Spleen (tissue), 11 donors: ENCODE measurements at regions not wholly inside any gene's neighbourhood (a gene's known extent, or its start where the extent isn't known, plus 50 kb on each side); places are given as distances from the start of the nearest gene placed in this dataset.
"Not testable (repeated sequence)": the region's sequence is repeated elsewhere in the genome, so short reads cannot be mapped to it uniquely, and the experiment has no call there.

Experiments
- DNase-seq: peaks from one replicate; pipeline ENCODE4 v3.0.0-alpha.2; 2020
- H3K27ac ChIP-seq, 8 donors: fragments of 200-600 bp; sonication (generic) in 7 of 8; 1 replicate in 4 of 8; 2 replicates in 4 of 8; pipeline versions ENCODE4 v1.5.0 to v1.8.0; 2016 to 2021; ENCODE audit warnings: inconsistent platforms in 4 of 8, mild to moderate bottlenecking in 4 of 8, moderate library complexity in 1 of 8
- H3K27me3 ChIP-seq, 7 donors: fragments of 200-600 bp; sonication (generic) in 6 of 7; replicated peaks in 1 of 7; 1 replicate in 4 of 7; 2 replicates in 3 of 7; pipeline versions ENCODE4 v1.5.0 to v1.8.0; 2016 to 2021; ENCODE audit warnings: inconsistent platforms in 3 of 7, mild to moderate bottlenecking in 1 of 7
- H3K36me3 ChIP-seq, 6 donors: fragments of 200-600 bp; sonication (generic) in 5 of 6; 1 replicate in 4 of 6; 2 replicates in 2 of 6; pipeline versions ENCODE4 v1.5.0 to v1.8.0; 2016 to 2021; ENCODE audit warnings: inconsistent platforms in 2 of 6
- H3K4me1 ChIP-seq, 6 donors: fragments of 200-600 bp; sonication (generic) in 5 of 6; 1 replicate in 3 of 6; 2 replicates in 3 of 6; pipeline versions ENCODE4 v1.5.0 to v1.8.0; 2016 to 2021; ENCODE audit warnings: inconsistent platforms in 3 of 6
- H3K4me3 ChIP-seq, 8 donors: fragments of 200-600 bp; sonication (generic) in 7 of 8; 1 replicate in 4 of 8; 2 replicates in 4 of 8; pipeline versions ENCODE4 v1.5.0 to v1.8.0; 2016 to 2021; ENCODE audit warnings: inconsistent platforms in 4 of 8, mild to moderate bottlenecking in 4 of 8, moderate library complexity in 2 of 8
- H3K9me3 ChIP-seq, 8 donors: fragments of 200-600 bp; sonication (generic) in 7 of 8; 1 replicate in 4 of 8; 2 replicates in 4 of 8; pipeline versions ENCODE4 v1.5.0 to v1.8.0; 2016 to 2021; ENCODE audit warnings: inconsistent platforms in 4 of 8
- CTCF ChIP-seq, 11 experiments: fragments of 200-600 bp in 7 of 11; fragments of 450-650 bp in 4 of 11; sonication (generic) in 4 of 11; IDR thresholded peaks in 8 of 11; conservative IDR thresholded peaks in 3 of 11; 1 replicate in 7 of 11; 2 replicates in 4 of 11; pipeline versions ENCODE4 v1.4.0 to v1.8.0; 2016 to 2021; ENCODE audit warnings: antibody characterized with exemption in 11 of 11, inconsistent platforms in 4 of 11, mild to moderate bottlenecking in 1 of 11
- POLR2A ChIP-seq, 3 donors: fragments of 450-650 bp; IDR thresholded peaks; one replicate each; pipeline ENCODE4 v1.5.1; 2017; ENCODE audit warnings: antibody characterized with exemption in 3 of 3, mild to moderate bottlenecking in 1 of 3
- POLR2AphosphoS5 ChIP-seq, 3 donors: sonication (generic); formaldehyde crosslinking; IDR thresholded peaks; one replicate each; pipeline ENCODE4 v1.5.1; 2017; ENCODE audit warnings: antibody characterized with exemption in 3 of 3
- WGBS, 5 donors: extraction: QIAGEN DNeasy Blood & Tissue Kit in 3 of 5; methylation state at CpG; one replicate each; pipeline versions ENCODE4 v1.1.5 to v1.1.7; 2013 to 2018; 5-methylcytosine and 5-hydroxymethylcytosine counted together
- intact Hi-C: fragments of 100-400 bp; cut with DNase I; formaldehyde crosslinking; loops from one replicate; pipeline ENCODE4 v1.15.0; 2023; ENCODE audit warnings: low total_unique reads
- donor health status: healthy with polysubstance abuse.
- donor health status: DM: no; HTN: no; CAD: no; lungs with moderate emphysema.
- donor health status: DM: no; HTN: no; CAD: no.
- donor health status: Bipolar disorder and iron deficiency.
- donor health status: healthy.
- donor health status: DM: no; HTN: no; CAD: no.
- donor health status: DM: yes; HTN: yes; CAD: no.

DNA sequence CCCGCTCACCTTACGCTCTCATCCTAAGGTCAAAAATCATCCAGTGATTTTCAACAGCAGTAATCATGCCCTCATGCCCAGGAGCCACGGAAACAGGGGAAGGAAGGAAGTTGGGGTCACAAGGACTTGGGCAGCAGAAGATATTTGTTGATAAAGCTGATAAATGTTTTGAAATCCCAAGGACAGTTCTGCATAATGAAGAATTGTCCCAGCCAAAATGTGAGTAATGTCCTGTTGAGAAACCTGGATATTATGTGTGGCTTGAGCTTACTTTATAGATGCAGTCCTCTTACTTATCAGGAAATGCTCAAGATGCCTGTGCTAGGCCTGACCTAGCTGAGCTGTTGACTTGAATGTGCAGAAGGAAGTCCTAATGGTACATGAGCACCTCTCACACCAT lies 263.0 kb upstream of the ZFP42 start:
- H3K4me1 ChIP-seq: no peaks in the 10 kb centered on the region
- TF ChIP-seq POLR2AphosphoS5 (IDR thresholded peaks at IDR 0.05) (peak in 1 of 3 donors; percentile 22), CTCF (IDR thresholded peaks at IDR 0.05 in 8 of 11, conservative IDR thresholded peaks at IDR 0.05 in 3 of 11) (no peak)
- WGBS, 5 donors: 49 to 69% (median 62%) methylated on average over 3 of the region's 3 CpGs
- intact Hi-C loops: no loop called here
- no peaks in the 10 kb centered on the region for H3K36me3 ChIP-seq
- H3K9me3 ChIP-seq: peaks cover 0 to 45% (median 27%) of the 10 kb centered on the region in 8 donors
- H3K4me3 ChIP-seq: no peak overlapping the region
- no peaks in the 10 kb centered on the region for H3K27me3 ChIP-seq
- no peak for DNase-seq
- no peak overlapping the region for H3K27ac ChIP-seq

- DNase-seq: no peak
- intact Hi-C loops: no loop called here
- TF ChIP-seq POLR2AphosphoS5 (IDR thresholded peaks at IDR 0.05) (no peak), POLR2A (IDR thresholded peaks at IDR 0.05) (no peak), CTCF (IDR thresholded peaks at IDR 0.05 in 8 of 11, conservative IDR thresholded peaks at IDR 0.05 in 3 of 11) (no peak)
- Histone ChIP-seq H3K36me3 (no peaks in the 10 kb centered on the region), H3K4me3 (no peak overlapping the region), H3K27me3 (no peaks in the 10 kb centered on the region), H3K27ac (no peak overlapping the region), H3K4me1 (no peaks in the 10 kb centered on the region), H3K9me3 (peaks cover 6 to 58% (median 42%) of the 10 kb centered on the region in 8 donors)
- WGBS, 5 donors: 71 to 94% (median 87%) methylated on average over 1 of the region's 1 CpG
Measured at GRCh38 chr4:187739771-187740170, 255.8 kb upstream of the ZFP42 start.

DNA sequence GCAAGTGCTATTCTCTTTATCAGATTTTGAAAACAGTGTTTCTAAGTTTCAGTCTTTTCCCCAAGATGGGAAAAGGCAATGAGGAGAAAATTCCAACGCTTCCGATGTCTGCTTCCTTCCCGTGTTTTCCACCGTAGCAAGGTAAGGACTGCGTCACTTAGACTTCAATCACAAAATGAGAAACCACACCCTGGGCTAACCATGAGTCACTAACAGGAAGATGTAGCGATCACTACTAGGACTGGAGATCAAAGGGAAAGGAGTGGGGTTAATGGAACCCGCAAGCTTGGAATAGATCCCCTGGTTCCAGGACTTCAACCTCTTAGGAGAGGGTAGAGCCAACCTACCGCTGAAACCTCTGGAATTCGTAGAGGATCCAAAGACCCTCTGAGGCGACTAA lies 250.7 kb upstream of the ZFP42 start:
- no peak for DNase-seq
- Histone ChIP-seq H3K27me3 (no peaks in the 10 kb centered on the region), H3K9me3 (peaks cover 2 to 66% (median 43%) of the 10 kb centered on the region in 8 donors), H3K4me3 (no peak overlapping the region), H3K27ac (no peak overlapping the region), H3K36me3 (no peaks in the 10 kb centered on the region), H3K4me1 (no peaks in the 10 kb centered on the region)
- WGBS, 5 donors: 87 to 93% (median 90%) methylated on average over 10 of the region's 10 CpGs
- TF ChIP-seq CTCF (IDR thresholded peaks at IDR 0.05 in 8 of 11, conservative IDR thresholded peaks at IDR 0.05 in 3 of 11) (no peak), POLR2A (IDR thresholded peaks at IDR 0.05) (no peak), POLR2AphosphoS5 (IDR thresholded peaks at IDR 0.05) (no peak)
- intact Hi-C loops: no loop called here

GRCh38 chr4:187750652-187751051 lies 244.9 kb upstream of the ZFP42 start:
- H3K36me3 ChIP-seq, DNase-seq, H3K27ac ChIP-seq, H3K4me1 ChIP-seq, H3K4me3 ChIP-seq, H3K27me3 ChIP-seq, intact Hi-C loops: not testable (repeated sequence)
- 58 to 100% (median 78%) methylated on average over 1 of the region's 1 CpG for WGBS, 5 donors
- H3K9me3 ChIP-seq: peaks cover 0 to 64% (median 40%) of the 10 kb centered on the region in 8 donors

GRCh38 chr4:187767158-187767557 lies 228.4 kb upstream of the ZFP42 start:
- no peak overlapping the region for H3K27ac ChIP-seq
- no peaks in the 10 kb centered on the region for H3K27me3 ChIP-seq
- intact Hi-C loops: no loop called here
- no peak for DNase-seq
- no peaks in the 10 kb centered on the region for H3K36me3 ChIP-seq
- peaks cover 0 to 24% (median 5%) of the 10 kb centered on the region in 8 donors for H3K9me3 ChIP-seq
- no peaks in the 10 kb centered on the region for H3K4me1 ChIP-seq
- no peak overlapping the region for H3K4me3 ChIP-seq
- TF ChIP-seq CTCF (IDR thresholded peaks at IDR 0.05 in 8 of 11, conservative IDR thresholded peaks at IDR 0.05 in 3 of 11): no peak
- TF ChIP-seq POLR2AphosphoS5 (IDR thresholded peaks at IDR 0.05): no peak
- TF ChIP-seq POLR2A (IDR thresholded peaks at IDR 0.05): no peak
- WGBS, 5 donors: 60 to 73% (median 64%) methylated on average over 3 of the region's 3 CpGs
